Heart left ventricle (tissue), 16 donors: ENCODE measurements at regions not wholly inside any gene's neighbourhood (a gene's known extent, or its start where the extent isn't known, plus 50 kb on each side); places are given as distances from the start of the nearest gene placed in this dataset.

ENCODE experiments used
- ATAC-seq, 4 donors: fragments of 200-7000 bp; cut with Tn5 transposase; one replicate each; pipeline ENCODE4 v1.9.1; 2020 to 2022; ENCODE audit warnings: moderate library complexity in 4 of 4, mild to moderate bottlenecking in 3 of 4, moderate number of reproducible peaks in 1 of 4
- DNase-seq, 5 donors: peaks; one replicate each; pipeline ENCODE4 v3.0.0-alpha.2; 2020
- H3K27ac ChIP-seq, 12 donors: fragments of 200-600 bp; sonication (generic) in 4 of 12; one replicate each; pipeline versions ENCODE4 v1.5.0 to v1.8.0; 2016 to 2022; ENCODE audit warnings: mild to moderate bottlenecking in 2 of 12
- H3K27me3 ChIP-seq, 9 donors: fragments of 200-600 bp; sonication (generic) in 2 of 9; one replicate each; pipeline versions ENCODE4 v1.5.1 to v1.8.0; 2016 to 2022; ENCODE audit warnings: mild to moderate bottlenecking in 3 of 9
- H3K36me3 ChIP-seq, 9 donors: fragments of 200-600 bp; sonication (generic) in 2 of 9; one replicate each; pipeline versions ENCODE4 v1.5.0 to v1.8.0; 2018 to 2022; ENCODE audit warnings: mild to moderate bottlenecking in 2 of 9
- H3K4me1 ChIP-seq, 12 donors: fragments of 200-600 bp; sonication (generic) in 4 of 12; one replicate each; pipeline versions ENCODE4 v1.5.0 to v1.8.0; 2016 to 2022; ENCODE audit warnings: mild to moderate bottlenecking in 3 of 12
- H3K4me3 ChIP-seq, 12 donors: fragments of 200-600 bp; sonication (generic) in 4 of 12; one replicate each; pipeline versions ENCODE4 v1.5.0 to v1.8.0; 2017 to 2022; ENCODE audit warnings: mild to moderate bottlenecking in 9 of 12, moderate library complexity in 4 of 12
- H3K9me3 ChIP-seq, 12 donors: fragments of 200-600 bp; sonication (generic) in 4 of 12; one replicate each; pipeline versions ENCODE4 v1.5.0 to v1.8.0; 2016 to 2022; ENCODE audit warnings: mild to moderate bottlenecking in 1 of 12
- POLR2A ChIP-seq, 2 donors: fragments of 450-650 bp; IDR thresholded peaks; one replicate each; pipeline ENCODE4 v1.6.1; 2017; ENCODE audit warnings: antibody characterized with exemption in 2 of 2, mild to moderate bottlenecking in 2 of 2, moderate library complexity in 2 of 2
- WGBS, 4 donors: extraction: QIAGEN DNeasy Blood & Tissue Kit in 2 of 4; methylation state at CpG; one replicate each; pipeline versions ENCODE4 v1.1.5 to v1.1.7; 2013 to 2018; 5-methylcytosine and 5-hydroxymethylcytosine counted together
- intact Hi-C, 10 donors: fragments of 100-400 bp; cut with DNase I; formaldehyde crosslinking; loops; one replicate each; pipeline versions ENCODE4 v1.11.1 to v1.14.2; 2022
- TF ChIP-seq, protein P1 (sequence below), 12 donors: fragments of 200-600 bp; sonication (generic) in 4 of 12; IDR thresholded peaks; one replicate each; pipeline versions ENCODE4 v1.5.0 to v1.8.0; 2018 to 2022; ENCODE audit warnings: antibody characterized with exemption in 12 of 12, mild to moderate bottlenecking in 5 of 12
- donor health status: ischemic (EF 13 %, LVEDD 7.1; RV severe dilation, severe dysfunction).
- donor health status: healthy with polysubstance abuse.
- donor health status: DM: no; HTN: yes; CAD: no.
- donor health status: DM: no; HTN: no; CAD: no.
- donor health status: ischemic (EF 25% LVEDD 6.9; RV normal size, moderate dysfunction).
- donor health status: ischemic (EF 25% LVEDD 5.7; RV mildly dilated, moderate dysfunction).
- donor health status: healthy.
- donor health status: DM: yes; HTN: yes; CAD: no.
- donor health status: ischemic (EF 35%, LVEDD 5.7; RV mildly dilated, moderate dysfunction).
- donor health status: nonischemic (EF 11% LVEDD 7.7; RV severe dilation, severe dysfunction).
- donor health status: DM: yes; HTN: yes; CAD: no.
- donor health status: PGD.
- donor health status: ischemic (EF 29% LVEDD 5.4; RV normal size, mild dysfunction).
- donor health status: nonischemic (EF 23%, LVEDD 6.1; RV moderate dilation, normal function).

GRCh38 chr3:55243678-55244077 lies 243.4 kb downstream of the WNT5A start:
- TF ChIP-seq, protein P1, sequence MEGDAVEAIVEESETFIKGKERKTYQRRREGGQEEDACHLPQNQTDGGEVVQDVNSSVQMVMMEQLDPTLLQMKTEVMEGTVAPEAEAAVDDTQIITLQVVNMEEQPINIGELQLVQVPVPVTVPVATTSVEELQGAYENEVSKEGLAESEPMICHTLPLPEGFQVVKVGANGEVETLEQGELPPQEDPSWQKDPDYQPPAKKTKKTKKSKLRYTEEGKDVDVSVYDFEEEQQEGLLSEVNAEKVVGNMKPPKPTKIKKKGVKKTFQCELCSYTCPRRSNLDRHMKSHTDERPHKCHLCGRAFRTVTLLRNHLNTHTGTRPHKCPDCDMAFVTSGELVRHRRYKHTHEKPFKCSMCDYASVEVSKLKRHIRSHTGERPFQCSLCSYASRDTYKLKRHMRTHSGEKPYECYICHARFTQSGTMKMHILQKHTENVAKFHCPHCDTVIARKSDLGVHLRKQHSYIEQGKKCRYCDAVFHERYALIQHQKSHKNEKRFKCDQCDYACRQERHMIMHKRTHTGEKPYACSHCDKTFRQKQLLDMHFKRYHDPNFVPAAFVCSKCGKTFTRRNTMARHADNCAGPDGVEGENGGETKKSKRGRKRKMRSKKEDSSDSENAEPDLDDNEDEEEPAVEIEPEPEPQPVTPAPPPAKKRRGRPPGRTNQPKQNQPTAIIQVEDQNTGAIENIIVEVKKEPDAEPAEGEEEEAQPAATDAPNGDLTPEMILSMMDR (IDR thresholded peaks at IDR 0.05) = no peak
- no peak for TF ChIP-seq POLR2A (IDR thresholded peaks at IDR 0.05)
- H3K9me3 ChIP-seq = peaks cover 0 to 1% (median 0%) of the 10 kb centered on the region in 12 donors
- no peaks in the 10 kb centered on the region for H3K36me3 ChIP-seq
- no peak overlapping the region for H3K4me3 ChIP-seq
- H3K4me1 ChIP-seq = no peaks in the 10 kb centered on the region
- no peak overlapping the region for H3K27ac ChIP-seq
- ATAC-seq = no peak
- H3K27me3 ChIP-seq = peaks cover 0 to 4% (median 0%) of the 10 kb centered on the region in 9 donors
- intact Hi-C loops = no loop called here
- WGBS, 4 donors = 59 to 78% (median 66%) methylated on average over 8 to 9 of the region's 9 CpGs
- no peak for DNase-seq

- 45 to 61% (median 57%) methylated on average over 4 of the region's 4 CpGs for WGBS, 4 donors
- no peak for TF ChIP-seq POLR2A (IDR thresholded peaks at IDR 0.05)
- TF ChIP-seq, protein P1 (IDR thresholded peaks at IDR 0.05) = no peak
- H3K4me3 ChIP-seq = no peak overlapping the region
- no peak overlapping the region for H3K27ac ChIP-seq
- no peaks in the 10 kb centered on the region for H3K4me1 ChIP-seq
- DNase-seq (no peak), ATAC-seq (no peak)
- no peaks in the 10 kb centered on the region for H3K9me3 ChIP-seq
- no peaks in the 10 kb centered on the region for H3K36me3 ChIP-seq
- intact Hi-C loops = no loop called here
- H3K27me3 ChIP-seq = peaks cover 0 to 4% (median 0%) of the 10 kb centered on the region in 9 donors
These were observed 244.2 kb downstream of the WNT5A start for GRCh38 chr3:55242921-55243320.

- Histone ChIP-seq H3K4me3 (no peak overlapping the region), H3K36me3 (no peaks in the 10 kb centered on the region), H3K4me1 (no peaks in the 10 kb centered on the region), H3K9me3 (no peaks in the 10 kb centered on the region), H3K27ac (no peak overlapping the region), H3K27me3 (peaks cover 0 to 5% (median 0%) of the 10 kb centered on the region in 9 donors)
- TF ChIP-seq, protein P1 (IDR thresholded peaks at IDR 0.05) = no peak
- TF ChIP-seq POLR2A (IDR thresholded peaks at IDR 0.05) = no peak
- DNase-seq (no peak), ATAC-seq (no peak)
- WGBS, 4 donors = 85 to 92% (median 88%) methylated on average over 3 of the region's 3 CpGs
- intact Hi-C loops = no loop called here
These were observed 246.0 kb downstream of the WNT5A start for GRCh38 chr3:55241098-55241497.

DNA sequence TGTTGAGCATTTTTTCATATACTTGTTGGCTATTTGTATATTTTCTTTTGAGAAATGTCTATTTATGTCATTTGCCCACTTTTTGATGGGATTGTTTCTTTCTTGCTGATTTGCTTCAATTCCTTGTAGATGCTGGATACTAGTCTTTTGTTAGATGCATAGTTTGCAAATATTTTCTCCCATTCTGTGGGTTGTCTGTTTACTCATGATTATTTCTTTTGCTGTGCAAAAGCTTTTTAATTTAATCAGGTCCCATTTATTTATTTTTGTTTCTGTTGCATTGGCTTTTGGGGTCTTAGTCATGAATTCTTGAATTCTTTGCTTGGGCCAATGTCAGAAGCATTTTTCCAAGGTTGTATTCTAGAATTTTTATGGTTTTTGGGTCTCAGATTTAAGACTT lies 251.7 kb downstream of the WNT5A start:
- DNase-seq = no peak
- intact Hi-C loops = loop anchor here in 1 of 10 donors (5.0 kb wide), 1 partner anchor 1007 kb away; no protein-coding TSS in a partner anchor
- Histone ChIP-seq H3K27ac (no peak overlapping the region), H3K4me3 (no peak overlapping the region), H3K36me3 (no peaks in the 10 kb centered on the region), H3K4me1 (no peaks in the 10 kb centered on the region), H3K9me3 (peaks cover 0 to 5% (median 0%) of the 10 kb centered on the region in 12 donors), H3K27me3 (peaks cover 0 to 5% (median 0%) of the 10 kb centered on the region in 9 donors)
- no peak for ATAC-seq
- no peak for TF ChIP-seq POLR2A (IDR thresholded peaks at IDR 0.05)
- TF ChIP-seq, protein P1 (IDR thresholded peaks at IDR 0.05) = no peak
